Left lung (tissue), 4 donors: ENCODE measurements at regions not wholly inside any gene's neighbourhood (a gene's known extent, or its start where the extent isn't known, plus 50 kb on each side); places are given as distances from the start of the nearest gene placed in this dataset.

Experiments used
- ATAC-seq: fragments of 200-7000 bp; cut with Tn5 transposase; one replicate; pipeline ENCODE4 v1.9.1; 2020; ENCODE audit warnings: moderate library complexity
- DNase-seq, 4 donors: peaks; one replicate each; pipeline ENCODE4 v3.0.0-alpha.2; 2013 to 2020
- H3K27ac ChIP-seq, 2 donors: fragments of 200-600 bp; sonication (generic) in 1 of 2; one replicate each; pipeline versions ENCODE4 v1.5.0 to v1.8.0; 2020 to 2021
- H3K27me3 ChIP-seq, 2 donors: fragments of 200-600 bp; sonication (generic) in 1 of 2; one replicate each; pipeline versions ENCODE4 v1.5.0 to v1.8.0; 2020 to 2021
- H3K36me3 ChIP-seq, 2 donors: fragments of 200-600 bp; sonication (generic) in 1 of 2; one replicate each; pipeline versions ENCODE4 v1.5.0 to v1.8.0; 2020 to 2021
- H3K4me1 ChIP-seq, 2 donors: fragments of 200-600 bp; one replicate each; pipeline ENCODE4 v1.8.0; 2021
- H3K4me3 ChIP-seq, 2 donors: fragments of 200-600 bp; sonication (generic) in 1 of 2; one replicate each; pipeline versions ENCODE4 v1.5.0 to v1.8.0; 2020 to 2021; ENCODE audit warnings: mild to moderate bottlenecking in 1 of 2
- H3K9me3 ChIP-seq, 2 donors: fragments of 200-600 bp; sonication (generic) in 1 of 2; one replicate each; pipeline versions ENCODE4 v1.5.0 to v1.8.0; 2020 to 2021
- CTCF ChIP-seq, 2 donors: fragments of 200-600 bp; sonication (generic) in 1 of 2; IDR thresholded peaks; one replicate each; pipeline versions ENCODE4 v1.5.0 to v1.8.0; 2021; ENCODE audit warnings: antibody characterized with exemption in 2 of 2
- intact Hi-C, 2 donors: fragments of 100-400 bp; cut with DNase I; formaldehyde crosslinking; loops; one replicate each; pipeline versions ENCODE4 v1.11.2 to v1.14.2; 2022
- donor health status: DM: no; HTN: yes; CAD: no.
- donor health status: DM: no; HTN: no; CAD: no.

GRCh38 chr14:103223818-103224352 is 100.6 kb downstream of the TNFAIP2 start:
- ATAC-seq (no peak), DNase-seq (no peak)
- H3K27me3 ChIP-seq = peaks cover 13 to 78% of the 10 kb centered on the region in 2 donors
- H3K4me1 ChIP-seq = peaks cover 4 to 7% of the 10 kb centered on the region in 2 donors
- H3K9me3 ChIP-seq = no peaks in the 10 kb centered on the region
- no peaks in the 10 kb centered on the region for H3K36me3 ChIP-seq
- intact Hi-C loops = no loop called here
- no peak for TF ChIP-seq CTCF (IDR thresholded peaks at IDR 0.05)
- no peak overlapping the region for H3K27ac ChIP-seq
- H3K4me3 ChIP-seq = no peak overlapping the region

GRCh38 chr14:103225062-103225461 is 101.8 kb downstream of the TNFAIP2 start:
- no peak for DNase-seq
- H3K9me3 ChIP-seq = no peaks in the 10 kb centered on the region
- H3K4me1 ChIP-seq = peaks cover 4 to 7% of the 10 kb centered on the region in 2 donors
- H3K36me3 ChIP-seq = no peaks in the 10 kb centered on the region
- intact Hi-C loops = no loop called here
- H3K27me3 ChIP-seq = peaks cover 12 to 68% of the 10 kb centered on the region in 2 donors
- no peak for ATAC-seq
- no peak overlapping the region for H3K27ac ChIP-seq
- no peak overlapping the region for H3K4me3 ChIP-seq
- no peak for TF ChIP-seq CTCF (IDR thresholded peaks at IDR 0.05)

- TF ChIP-seq CTCF (IDR thresholded peaks at IDR 0.05) = no peak
- ATAC-seq (no peak), DNase-seq (peak in 1 of 4 donors; percentile 44)
- H3K27me3 ChIP-seq = peaks cover 8 to 64% of the 10 kb centered on the region in 2 donors
- no peaks in the 10 kb centered on the region for H3K36me3 ChIP-seq
- H3K27ac ChIP-seq = no peak overlapping the region
- H3K4me1 ChIP-seq = peaks cover 4 to 6% of the 10 kb centered on the region in 2 donors
- intact Hi-C loops = no loop called here
- no peaks in the 10 kb centered on the region for H3K9me3 ChIP-seq
- no peak overlapping the region for H3K4me3 ChIP-seq
These were observed 102.2 kb downstream of the TNFAIP2 start for GRCh38 chr14:103225476-103225875.

GRCh38 chr14:103227094-103227768 is 104.0 kb downstream of the TNFAIP2 start:
- no peak for TF ChIP-seq CTCF (IDR thresholded peaks at IDR 0.05)
- ATAC-seq (no peak), DNase-seq (no peak)
- intact Hi-C loops = no loop called here
- no peaks in the 10 kb centered on the region for H3K4me1 ChIP-seq
- H3K27me3 ChIP-seq = peaks cover 0 to 47% of the 10 kb centered on the region in 2 donors
- H3K9me3 ChIP-seq = no peaks in the 10 kb centered on the region
- H3K4me3 ChIP-seq = no peak overlapping the region
- H3K27ac ChIP-seq = no peak overlapping the region
- H3K36me3 ChIP-seq = no peaks in the 10 kb centered on the region

- Histone ChIP-seq H3K27me3 (peaks cover 0 to 37% of the 10 kb centered on the region in 2 donors), H3K9me3 (no peaks in the 10 kb centered on the region), H3K4me1 (no peaks in the 10 kb centered on the region), H3K4me3 (no peak overlapping the region), H3K36me3 (no peaks in the 10 kb centered on the region), H3K27ac (no peak overlapping the region)
- no peak for DNase-seq
- intact Hi-C loops = no loop called here
- no peak for ATAC-seq
- TF ChIP-seq CTCF (IDR thresholded peaks at IDR 0.05) = no peak
These were observed 105.0 kb downstream of the TNFAIP2 start for GRCh38 chr14:103228076-103228806.
